NCI-H510A treated with DMSO at 0.1 percent for 48 hours (cell line): ENCODE measurements at regions not wholly inside any gene's neighbourhood (a gene's known extent, or its start where the extent isn't known, plus 50 kb on each side); places are given as distances from the start of the nearest gene placed in this dataset.

Experiments
- DNase-seq: peaks from one replicate; lab custom pipeline; 2025; lab: John Stamatoyannopoulos, UW

DNA sequence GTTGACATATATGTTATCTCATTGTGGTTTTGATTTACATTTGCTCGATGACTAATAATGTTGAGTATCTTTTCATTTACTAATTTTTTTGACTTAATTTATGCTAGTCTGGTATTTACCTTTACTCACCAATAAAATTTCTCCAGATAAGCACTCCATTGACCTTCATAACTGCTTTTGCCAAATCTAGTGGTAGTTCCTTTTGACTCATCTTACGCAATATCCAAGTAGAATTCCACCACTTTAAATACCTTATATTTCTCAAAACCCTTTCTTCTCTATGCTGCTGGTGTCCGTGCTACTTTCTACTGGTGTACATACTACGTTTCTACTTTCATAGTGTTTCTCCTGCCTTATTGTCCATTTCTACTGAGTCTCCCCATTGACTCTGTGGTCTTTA, 407.6 kb upstream of the SPHKAP start:
- no peak for DNase-seq

DNA sequence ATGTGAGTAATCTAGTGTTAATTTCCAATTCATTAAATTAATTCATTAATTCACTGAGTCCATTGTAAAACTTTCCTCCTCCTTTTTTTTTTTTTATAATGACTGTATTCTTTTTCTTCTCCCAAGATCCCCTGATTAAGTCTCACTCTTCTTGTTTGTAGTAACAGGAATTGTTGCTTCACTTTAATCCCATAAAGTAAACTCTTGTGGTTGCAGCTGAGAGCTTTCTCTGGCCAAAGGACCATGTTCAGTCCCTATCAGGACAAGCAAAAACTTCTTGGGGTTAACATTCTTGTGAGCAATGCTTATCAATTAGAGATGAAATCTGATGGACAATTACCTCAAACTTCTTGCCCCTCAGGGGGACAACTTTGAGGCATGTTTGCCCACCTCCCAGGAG, 400.2 kb upstream of the SPHKAP start:
- no peak for DNase-seq

DNA sequence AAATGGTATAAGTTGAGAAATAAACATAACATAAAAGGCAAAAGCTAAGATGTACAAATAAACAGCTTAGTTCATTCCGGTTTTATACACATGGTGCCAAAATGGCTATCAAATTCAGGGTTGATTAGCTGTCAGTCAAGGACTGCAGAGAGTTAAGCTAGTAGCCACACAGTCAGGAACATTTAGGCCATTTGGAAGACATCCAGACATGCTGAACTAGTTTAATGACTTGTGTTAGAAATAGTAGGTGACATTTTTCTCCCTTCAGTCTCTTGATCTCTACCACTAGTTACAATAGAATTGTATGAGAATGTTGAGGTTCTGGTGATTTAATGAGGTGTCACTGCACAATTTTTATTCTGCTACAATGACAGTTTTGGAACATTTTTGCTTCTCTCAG, 394.4 kb upstream of the SPHKAP start:
- no peak for DNase-seq

DNA sequence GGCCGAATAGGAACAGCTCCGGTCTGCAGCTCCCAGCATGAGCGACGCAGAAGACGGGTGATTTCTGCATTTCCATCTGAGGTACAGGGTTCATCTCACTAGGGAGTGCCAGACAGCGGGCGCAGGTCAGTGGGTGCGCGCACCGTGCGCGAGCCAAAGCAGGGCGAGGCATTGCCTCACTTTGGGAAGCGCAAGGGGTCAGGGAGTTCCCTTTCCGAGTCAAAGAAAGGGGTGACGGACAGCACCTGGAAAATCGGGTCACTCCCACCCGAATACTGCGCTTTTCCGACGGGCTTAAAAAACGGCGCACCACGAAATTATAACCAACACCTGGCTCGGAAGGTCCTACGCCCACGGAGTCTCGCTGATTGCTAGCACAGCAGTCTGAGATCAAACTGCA, 386.8 kb upstream of the SPHKAP start:
- peak; percentile 53 for DNase-seq

DNA sequence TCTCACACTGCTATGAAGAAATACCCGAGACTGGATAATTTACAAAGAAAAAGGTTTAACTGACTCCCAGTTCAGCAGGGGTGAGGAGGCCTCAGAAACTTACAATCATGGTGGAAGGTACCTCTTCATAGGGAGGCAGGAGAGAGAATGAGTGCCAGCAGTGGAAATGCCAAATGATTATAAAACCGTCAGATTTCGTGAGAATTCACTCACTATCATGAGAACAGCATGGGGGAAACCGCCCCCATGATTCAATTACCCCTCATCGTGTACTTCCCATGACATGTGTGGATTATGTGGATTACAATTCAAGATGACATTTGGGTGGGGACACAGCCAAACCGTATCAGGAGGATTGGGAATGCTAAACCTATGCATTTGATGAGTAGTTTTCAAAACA, 380.3 kb upstream of the SPHKAP start:
- DNase-seq, result no peak

DNA sequence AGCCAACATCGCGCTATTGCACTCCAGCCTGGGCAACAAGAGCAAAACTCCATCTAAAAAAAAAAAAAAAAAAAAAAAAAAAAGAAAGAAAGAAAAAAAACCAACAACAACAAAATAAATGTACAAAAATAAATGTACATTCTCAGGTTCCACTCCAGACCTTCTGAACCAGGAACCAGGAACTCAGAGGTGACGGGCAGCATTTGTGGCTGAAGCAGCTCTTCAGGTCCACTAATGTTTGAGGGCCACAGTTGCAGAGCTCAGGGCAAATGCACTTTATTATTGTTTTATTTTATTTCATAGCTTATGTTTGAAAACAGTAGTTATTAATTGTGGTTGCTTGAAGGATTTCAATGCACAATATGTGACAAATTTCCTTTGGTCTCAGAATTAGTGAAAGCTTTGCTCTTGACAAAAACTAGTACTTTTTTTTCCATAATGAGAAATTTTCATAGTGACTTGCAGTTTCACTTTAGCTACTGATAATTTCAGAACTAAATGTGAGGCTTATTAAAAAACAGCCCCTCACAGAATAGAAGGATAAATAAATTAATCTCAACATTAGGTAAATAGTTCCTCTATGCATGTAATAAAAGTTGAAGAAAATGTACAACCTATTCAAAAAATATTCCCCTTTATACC, 378.4 kb upstream of the SPHKAP start:
- DNase-seq, result no peak

- DNase-seq, result no peak
Observed at GRCh38 chr2:228556717-228557116, 375.2 kb upstream of the SPHKAP start.

- DNase-seq, result no peak
Observed at GRCh38 chr2:228549441-228550007, 368.0 kb upstream of the SPHKAP start.

DNA sequence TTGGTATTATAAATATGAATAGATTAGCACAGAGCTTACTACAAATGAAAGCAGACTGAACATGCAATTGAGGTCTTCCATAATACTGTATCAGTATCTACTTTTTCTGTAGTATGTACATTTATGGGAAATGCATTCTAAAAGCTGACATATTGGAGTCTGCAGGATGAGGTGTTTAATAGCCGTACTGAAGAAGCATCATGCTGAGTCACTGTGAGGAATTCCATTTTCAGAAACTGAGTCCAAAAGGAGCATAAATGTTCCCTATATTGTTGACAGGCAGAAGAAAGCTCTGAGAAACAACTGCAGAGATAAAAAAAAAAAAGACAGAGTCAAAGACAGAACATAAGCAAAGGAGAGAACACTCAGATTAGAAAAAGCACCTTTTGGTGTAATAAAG, 366.7 kb upstream of the SPHKAP start:
- DNase-seq, result no peak

DNA sequence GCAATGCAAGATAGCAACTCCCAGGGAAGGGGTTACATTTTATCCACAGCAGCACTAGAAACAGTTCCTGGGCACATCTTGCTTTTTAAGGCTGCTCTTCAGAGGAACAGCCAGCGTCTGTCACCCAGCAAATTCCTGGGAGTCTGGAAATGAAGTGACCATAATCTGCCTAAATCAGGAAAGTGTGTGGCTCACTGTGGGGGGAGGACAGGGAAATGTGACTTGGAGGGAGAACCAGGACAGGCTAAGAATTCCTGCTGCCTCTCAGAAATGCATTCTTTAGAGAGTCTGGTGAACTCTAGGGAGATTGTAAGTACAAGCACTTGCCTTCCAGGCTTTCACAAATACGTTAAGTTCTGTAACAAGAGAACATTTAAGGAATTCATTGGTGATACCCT, 364.3 kb upstream of the SPHKAP start:
- no peak for DNase-seq

- no peak for DNase-seq
Observed at GRCh38 chr2:228545041-228545747, 363.7 kb upstream of the SPHKAP start.

DNA sequence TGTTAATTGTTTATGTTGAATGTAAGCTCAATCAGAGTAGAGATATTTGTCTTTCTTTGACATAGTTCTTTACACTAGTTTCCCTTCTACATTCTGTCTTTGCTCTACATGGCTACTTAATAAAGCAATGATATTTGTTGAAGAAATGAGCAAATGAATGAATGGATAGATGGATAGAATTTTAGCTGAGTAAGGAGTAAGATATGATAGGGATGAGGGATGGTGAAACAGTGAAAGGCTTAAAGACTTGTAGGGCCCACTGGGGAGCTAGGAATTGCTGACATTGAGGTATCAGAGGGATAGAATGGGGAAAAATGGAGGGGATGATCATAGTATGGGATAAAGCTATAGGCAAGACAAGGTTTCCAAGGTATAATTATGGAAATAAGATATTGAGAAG, 361.6 kb upstream of the SPHKAP start:
- DNase-seq, result no peak

- no peak for DNase-seq
Observed at GRCh38 chr2:228542277-228542676, 360.8 kb upstream of the SPHKAP start.

- no peak for DNase-seq
Observed at GRCh38 chr2:228541789-228542188, 360.3 kb upstream of the SPHKAP start.

- DNase-seq, result no peak
Observed at GRCh38 chr2:228540976-228541375, 359.5 kb upstream of the SPHKAP start.

GRCh38 chr2:228535396-228535795, 353.9 kb upstream of the SPHKAP start:
- peak; percentile 15 for DNase-seq

- no peak for DNase-seq
Observed at GRCh38 chr2:228533156-228533555, 351.7 kb upstream of the SPHKAP start.

DNA sequence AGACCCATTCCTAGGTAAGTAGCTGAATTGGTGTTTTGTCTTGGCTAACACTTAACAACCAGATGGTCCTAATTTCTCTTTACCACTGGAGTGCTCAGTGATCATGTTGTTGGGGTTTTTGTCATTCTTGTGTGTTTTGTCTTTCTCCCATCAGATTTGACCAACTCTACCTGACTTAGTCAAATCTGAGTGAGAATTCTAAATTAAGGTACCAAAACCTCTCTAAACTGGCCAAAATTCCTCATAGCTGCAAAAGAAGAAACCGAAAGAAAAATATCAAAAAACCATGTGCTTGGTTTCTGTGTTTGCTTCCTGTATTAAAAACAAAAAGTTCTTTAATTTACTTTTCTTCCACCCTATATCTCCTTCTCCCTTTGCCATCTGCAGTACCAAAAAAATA, 350.7 kb upstream of the SPHKAP start:
- DNase-seq, result no peak

- DNase-seq, result no peak
Observed at GRCh38 chr2:228527197-228527881, 345.9 kb upstream of the SPHKAP start.

GRCh38 chr2:228526687-228527086, 345.2 kb upstream of the SPHKAP start:
- no peak for DNase-seq

DNA sequence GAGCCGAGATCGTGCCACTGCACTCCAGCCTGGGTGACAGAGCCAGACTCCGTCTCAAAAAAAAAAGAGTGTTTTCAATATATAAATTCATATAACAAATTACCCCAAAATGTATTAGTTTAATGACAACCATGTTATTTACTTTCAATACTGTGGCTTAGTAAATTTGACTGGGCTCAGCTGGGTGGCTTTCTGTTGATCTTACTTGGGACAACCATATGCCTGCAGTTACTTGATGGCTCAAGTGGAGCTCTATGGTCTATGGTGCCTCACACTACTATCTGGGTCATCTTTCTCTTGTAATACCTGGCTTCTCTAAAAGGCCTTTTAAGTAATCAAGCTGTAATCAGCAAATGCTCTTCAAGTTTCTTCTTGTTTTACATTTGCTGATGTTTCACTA, 341.5 kb upstream of the SPHKAP start:
- no peak for DNase-seq

- no peak for DNase-seq
Observed at GRCh38 chr2:228522276-228522675, 340.8 kb upstream of the SPHKAP start.

- no peak for DNase-seq
Observed at GRCh38 chr2:228519561-228519960, 338.1 kb upstream of the SPHKAP start.
